DOHH2 (cell line): ENCODE measurements at regions not wholly inside any gene's neighbourhood (a gene's known extent, or its start where the extent isn't known, plus 50 kb on each side); places are given as distances from the start of the nearest gene placed in this dataset.

ENCODE experiments used
- CTCF ChIP-seq: fragments of 200-600 bp; sonication (generic); IDR thresholded peaks from one replicate; pipeline ENCODE4 v1.5.1; 2014; ENCODE audit warnings: antibody characterized with exemption, mild to moderate bottlenecking, low read depth, low read length; ENCODE audit not compliant: poor library complexity, severe bottlenecking
- EZH2phosphoT487 ChIP-seq: fragments of 200-600 bp; sonication (generic); IDR thresholded peaks from 2 replicates; pipeline ENCODE4 v1.6.1; 2017; ENCODE audit warnings: borderline replicate concordance, mild to moderate bottlenecking, antibody characterized with exemption, low read length, moderate library complexity, mixed read lengths

- TF ChIP-seq CTCF, result no peak
- no peak for TF ChIP-seq EZH2phosphoT487
Measured at GRCh38 chr13:33590936-33591335, 227.0 kb upstream of the RFC3 start.
